OCI-LY1 (cell line): ENCODE measurements at regions not wholly inside any gene's neighbourhood (a gene's known extent, or its start where the extent isn't known, plus 50 kb on each side); places are given as distances from the start of the nearest gene placed in this dataset.

Source experiments
- H2AFZ ChIP-seq: fragments of 200-600 bp; sonication (generic), shearing (Covaris generic); 2 replicates; pipeline ENCODE4 v1.6.0; 2014; ENCODE audit warnings: antibody characterized with exemption, mild to moderate bottlenecking, low read length
- H3F3A ChIP-seq: fragments of 200-600 bp; sonication (generic), shearing (Covaris generic); 2 replicates; pipeline ENCODE4 v1.6.0; 2014; ENCODE audit warnings: mild to moderate bottlenecking, antibody characterized with exemption, low read length, moderate library complexity; ENCODE audit not compliant: insufficient read depth
- H3K27ac ChIP-seq: fragments of 200-600 bp; sonication (generic); 2 replicates; pipeline ENCODE4 v1.5.1; 2014; ENCODE audit warnings: low read length, mixed run types, mild to moderate bottlenecking, low read depth; ENCODE audit not compliant: poor library complexity, severe bottlenecking
- H3K27me3 ChIP-seq: fragments of 200-600 bp; sonication (generic); 2 replicates; pipeline ENCODE4 v1.6.0; 2014; ENCODE audit warnings: antibody characterized with exemption, mild to moderate bottlenecking, low read length, moderate library complexity; ENCODE audit not compliant: insufficient read depth
- H3K36me3 ChIP-seq: fragments of 200-600 bp; sonication (generic); 2 replicates; pipeline ENCODE4 v1.6.1; 2014; ENCODE audit warnings: mild to moderate bottlenecking, antibody characterized with exemption, low read length, moderate library complexity, mixed read lengths; ENCODE audit not compliant: insufficient read depth
- H3K4me1 ChIP-seq: fragments of 200-600 bp; sonication (generic); 2 replicates; pipeline ENCODE4 v1.5.1; 2014; ENCODE audit warnings: mild to moderate bottlenecking, low read length, moderate library complexity; ENCODE audit not compliant: insufficient read depth, severe bottlenecking
- H3K4me2 ChIP-seq: fragments of 200-600 bp; sonication (generic), shearing (Covaris generic); 2 replicates; pipeline ENCODE4 v1.6.1; 2014; ENCODE audit warnings: low read length
- H3K4me3 ChIP-seq: fragments of 200-600 bp; sonication (generic); 2 replicates; pipeline ENCODE4 v1.5.1; 2014; ENCODE audit warnings: low read length, low read depth, mild to moderate bottlenecking, mixed read lengths; ENCODE audit not compliant: poor library complexity, severe bottlenecking
- H3K79me2 ChIP-seq: fragments of 200-600 bp; shearing (Covaris generic); 2 replicates; pipeline ENCODE4 v1.6.1; 2016; ENCODE audit warnings: mixed run types, low read length, mixed read lengths; ENCODE audit not compliant: insufficient read depth
- H3K9ac ChIP-seq: fragments of 200-600 bp; sonication (generic), shearing (Covaris generic); 2 replicates; pipeline ENCODE4 v1.6.1; 2014; ENCODE audit warnings: mild to moderate bottlenecking, low read length, mixed read lengths
- H3K9me2 ChIP-seq: fragments of 200-600 bp; sonication (generic), shearing (Covaris generic); 2 replicates; pipeline ENCODE4 v1.6.1; 2014; ENCODE audit warnings: low read depth, mild to moderate bottlenecking, low read length, mixed read lengths
- H3K9me3 ChIP-seq: fragments of 200-600 bp; shearing (Covaris generic); 2 replicates; pipeline ENCODE4 v1.6.1; 2014; ENCODE audit warnings: low read length, mixed read lengths
- H4K20me1 ChIP-seq: fragments of 200-600 bp; sonication (generic), shearing (Covaris generic); 2 replicates; pipeline ENCODE4 v1.6.0; 2016; ENCODE audit warnings: mild to moderate bottlenecking, low read length; ENCODE audit not compliant: insufficient read depth
- EZH2 ChIP-seq: fragments of 200-600 bp; sonication (generic), shearing (Covaris generic); IDR thresholded peaks from 2 replicates; pipeline ENCODE4 v1.8.0; 2017; ENCODE audit warnings: borderline replicate concordance, mixed run types, mild to moderate bottlenecking, antibody characterized with exemption, low read length, moderate library complexity, mixed read lengths
- TF ChIP-seq, protein P1 (sequence below): fragments of 200-600 bp; sonication (generic), shearing (Covaris generic); IDR thresholded peaks from 2 replicates; pipeline ENCODE4 v1.5.1; 2017; ENCODE audit warnings: mild to moderate bottlenecking, antibody characterized with exemption, low read length, moderate library complexity, mixed read lengths

DNA sequence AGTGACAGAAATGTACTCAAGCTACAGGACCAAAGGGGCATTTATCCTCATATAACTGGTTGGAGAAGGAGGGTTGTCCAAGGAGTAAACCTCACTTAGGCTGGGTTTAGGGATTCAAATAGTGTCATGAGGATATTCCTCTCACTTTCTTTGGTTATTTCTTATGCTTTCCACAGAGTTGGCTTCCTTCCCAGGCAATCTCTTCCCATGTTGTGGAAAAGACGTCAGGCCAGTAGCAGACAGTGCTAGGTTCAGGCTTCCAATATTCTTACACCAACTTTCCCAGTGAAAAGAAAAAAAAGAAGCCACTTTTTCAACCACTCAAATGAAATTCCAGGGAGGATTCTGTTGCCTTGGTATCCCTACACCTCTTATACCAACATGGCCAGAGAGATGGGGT is 653.0 kb downstream of the C4orf33 start:
- Histone ChIP-seq H2AFZ (no peak overlapping the region), H3K4me1 (no peaks in the 10 kb centered on the region), H4K20me1 (no peaks in the 10 kb centered on the region), H3F3A (no peaks in the 10 kb centered on the region), H3K4me2 (no peak overlapping the region), H3K9me3 (no peaks in the 10 kb centered on the region), H3K9me2 (no peaks in the 10 kb centered on the region), H3K9ac (no peak overlapping the region), H3K79me2 (no peaks in the 10 kb centered on the region), H3K4me3 (no peak overlapping the region), H3K27me3 (no peaks in the 10 kb centered on the region), H3K27ac (no peak overlapping the region), H3K36me3 (no peaks in the 10 kb centered on the region)
- TF ChIP-seq, protein P1, sequence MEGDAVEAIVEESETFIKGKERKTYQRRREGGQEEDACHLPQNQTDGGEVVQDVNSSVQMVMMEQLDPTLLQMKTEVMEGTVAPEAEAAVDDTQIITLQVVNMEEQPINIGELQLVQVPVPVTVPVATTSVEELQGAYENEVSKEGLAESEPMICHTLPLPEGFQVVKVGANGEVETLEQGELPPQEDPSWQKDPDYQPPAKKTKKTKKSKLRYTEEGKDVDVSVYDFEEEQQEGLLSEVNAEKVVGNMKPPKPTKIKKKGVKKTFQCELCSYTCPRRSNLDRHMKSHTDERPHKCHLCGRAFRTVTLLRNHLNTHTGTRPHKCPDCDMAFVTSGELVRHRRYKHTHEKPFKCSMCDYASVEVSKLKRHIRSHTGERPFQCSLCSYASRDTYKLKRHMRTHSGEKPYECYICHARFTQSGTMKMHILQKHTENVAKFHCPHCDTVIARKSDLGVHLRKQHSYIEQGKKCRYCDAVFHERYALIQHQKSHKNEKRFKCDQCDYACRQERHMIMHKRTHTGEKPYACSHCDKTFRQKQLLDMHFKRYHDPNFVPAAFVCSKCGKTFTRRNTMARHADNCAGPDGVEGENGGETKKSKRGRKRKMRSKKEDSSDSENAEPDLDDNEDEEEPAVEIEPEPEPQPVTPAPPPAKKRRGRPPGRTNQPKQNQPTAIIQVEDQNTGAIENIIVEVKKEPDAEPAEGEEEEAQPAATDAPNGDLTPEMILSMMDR: no peak
- TF ChIP-seq EZH2: no peak

DNA sequence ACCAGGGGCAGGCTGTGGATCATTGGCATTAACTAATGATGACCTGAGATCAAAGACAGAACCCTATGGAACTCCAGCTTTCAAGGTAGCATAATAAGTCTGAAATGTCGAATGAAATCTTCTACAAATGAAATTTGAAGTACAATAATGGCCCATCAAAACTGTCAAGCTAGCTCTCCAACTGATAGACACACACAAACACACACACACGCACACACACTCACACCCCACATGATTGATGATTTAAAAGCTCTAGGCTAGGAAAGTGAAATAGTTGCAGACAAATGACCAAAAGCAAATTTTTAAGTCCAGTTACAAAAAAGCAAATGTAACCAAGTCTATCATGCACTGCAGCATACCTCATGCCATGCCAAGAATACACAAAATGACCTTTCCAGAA is 655.7 kb downstream of the C4orf33 start:
- Histone ChIP-seq H3K36me3 (no peaks in the 10 kb centered on the region), H3K27ac (no peak overlapping the region), H3K9me2 (no peaks in the 10 kb centered on the region), H3F3A (no peaks in the 10 kb centered on the region), H3K9ac (no peak overlapping the region), H4K20me1 (no peaks in the 10 kb centered on the region), H3K4me2 (no peak overlapping the region), H3K9me3 (no peaks in the 10 kb centered on the region), H2AFZ (no peak overlapping the region), H3K4me1 (no peaks in the 10 kb centered on the region), H3K27me3 (no peaks in the 10 kb centered on the region), H3K79me2 (no peaks in the 10 kb centered on the region), H3K4me3 (no peak overlapping the region)
- TF ChIP-seq, protein P1: no peak
- TF ChIP-seq EZH2: no peak

DNA sequence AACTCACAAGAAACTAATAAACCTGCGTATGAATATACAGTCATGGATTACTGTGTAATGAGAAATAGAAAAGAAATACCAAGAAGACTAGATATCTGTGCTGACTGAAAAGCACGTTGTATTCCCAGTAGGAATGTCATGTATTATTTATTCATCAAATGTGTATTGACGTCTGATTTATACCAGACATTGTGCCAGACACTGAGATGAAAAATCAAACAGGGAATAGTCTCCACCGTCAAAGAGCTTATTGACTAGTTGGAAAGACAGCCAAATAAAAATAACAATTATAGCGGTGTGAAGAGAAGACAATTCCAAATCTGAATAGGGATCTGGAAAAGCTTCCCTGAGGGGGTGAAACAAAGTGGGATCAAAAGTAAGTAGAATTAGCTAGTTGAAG is 687.6 kb downstream of the C4orf33 start:
- Histone ChIP-seq H4K20me1 (no peaks in the 10 kb centered on the region), H3K36me3 (no peaks in the 10 kb centered on the region), H3K4me2 (no peak overlapping the region), H3K9ac (no peak overlapping the region), H3K9me2 (no peaks in the 10 kb centered on the region), H2AFZ (no peak overlapping the region), H3K4me3 (no peak overlapping the region), H3K27ac (no peak overlapping the region), H3F3A (no peaks in the 10 kb centered on the region), H3K9me3 (no peaks in the 10 kb centered on the region), H3K79me2 (no peaks in the 10 kb centered on the region), H3K27me3 (no peaks in the 10 kb centered on the region), H3K4me1 (no peaks in the 10 kb centered on the region)
- TF ChIP-seq, protein P1: no peak
